Kidney tubule cell (primary cell): ENCODE measurements at regions not wholly inside any gene's neighbourhood (a gene's known extent, or its start where the extent isn't known, plus 50 kb on each side); places are given as distances from the start of the nearest gene placed in this dataset.
"Not testable (repeated sequence)": the region's sequence is repeated elsewhere in the genome, so short reads cannot be mapped to it uniquely, and the experiment has no call there.

Experiments
- DNase-seq: peaks from one replicate; pipeline ENCODE4 v3.0.0-alpha.2; 2018; ENCODE audit warnings: low spot score

- no peak for DNase-seq
Measured at GRCh38 chr4:126354784-126355183, 1040.0 kb downstream of the FAT4 start.

GRCh38 chr4:126358041-126358440 is 1043.3 kb downstream of the FAT4 start:
- DNase-seq, result no peak

- no peak for DNase-seq
Measured at GRCh38 chr4:126361287-126361686, 1046.5 kb downstream of the FAT4 start.

- DNase-seq, result no peak
Measured at GRCh38 chr4:126364311-126364911, 1049.7 kb downstream of the FAT4 start.

GRCh38 chr4:126369076-126369475 is 1054.3 kb downstream of the FAT4 start:
- no peak for DNase-seq

- no peak for DNase-seq
Measured at GRCh38 chr4:126372634-126373033, 1057.9 kb downstream of the FAT4 start.

GRCh38 chr4:126375462-126376054 is 1060.8 kb downstream of the FAT4 start:
- DNase-seq, result no peak

- DNase-seq, result no peak
Measured at GRCh38 chr4:126385954-126386353, 1071.2 kb downstream of the FAT4 start.

GRCh38 chr4:126386512-126386911 is 1071.8 kb downstream of the FAT4 start:
- DNase-seq, result no peak

- DNase-seq, result no peak
Measured at GRCh38 chr4:126395664-126396063, 1080.9 kb downstream of the FAT4 start.

GRCh38 chr4:126396121-126396520 is 1081.4 kb downstream of the FAT4 start:
- DNase-seq, result no peak

GRCh38 chr4:126396703-126397102 is 1081.9 kb downstream of the FAT4 start:
- DNase-seq, result no peak

- DNase-seq, result no peak
Measured at GRCh38 chr4:126404549-126404948, 1089.8 kb downstream of the FAT4 start.

GRCh38 chr4:126405369-126405982 is 1090.7 kb downstream of the FAT4 start:
- DNase-seq, result peak; percentile 32

GRCh38 chr4:126409746-126410145 is 1095.0 kb downstream of the FAT4 start:
- DNase-seq, result no peak

GRCh38 chr4:126411047-126411446 is 1096.3 kb downstream of the FAT4 start:
- no peak for DNase-seq

GRCh38 chr4:126412310-126412709 is 1097.6 kb downstream of the FAT4 start:
- DNase-seq, result not testable (repeated sequence)

- no peak for DNase-seq
Measured at GRCh38 chr4:126414741-126415140, 1100.0 kb downstream of the FAT4 start.

- no peak for DNase-seq
Measured at GRCh38 chr4:126419266-126419665, 1104.5 kb downstream of the FAT4 start.

- DNase-seq, result no peak
Measured at GRCh38 chr4:126427853-126428252, 1113.1 kb downstream of the FAT4 start.

- no peak for DNase-seq
Measured at GRCh38 chr4:126431049-126431448, 1116.3 kb downstream of the FAT4 start.

- no peak for DNase-seq
Measured at GRCh38 chr4:126435491-126435890, 1120.7 kb downstream of the FAT4 start.

GRCh38 chr4:126440297-126440696 is 1125.5 kb downstream of the FAT4 start:
- DNase-seq, result no peak
